Heart left ventricle (tissue), 16 donors: ENCODE measurements at regions not wholly inside any gene's neighbourhood (a gene's known extent, or its start where the extent isn't known, plus 50 kb on each side); places are given as distances from the start of the nearest gene placed in this dataset.
A peak's percentile ranks its signal among the peaks of the same experiment; 100 is the strongest.

Experiments used
- ATAC-seq, 4 donors: fragments of 200-7000 bp; cut with Tn5 transposase; one replicate each; pipeline ENCODE4 v1.9.1; 2020 to 2022; ENCODE audit warnings: moderate library complexity in 4 of 4, mild to moderate bottlenecking in 3 of 4, moderate number of reproducible peaks in 1 of 4
- DNase-seq, 5 donors: peaks; one replicate each; pipeline ENCODE4 v3.0.0-alpha.2; 2020
- H3K27ac ChIP-seq, 12 donors: fragments of 200-600 bp; sonication (generic) in 4 of 12; one replicate each; pipeline versions ENCODE4 v1.5.0 to v1.8.0; 2016 to 2022; ENCODE audit warnings: mild to moderate bottlenecking in 2 of 12
- H3K27me3 ChIP-seq, 9 donors: fragments of 200-600 bp; sonication (generic) in 2 of 9; one replicate each; pipeline versions ENCODE4 v1.5.1 to v1.8.0; 2016 to 2022; ENCODE audit warnings: mild to moderate bottlenecking in 3 of 9
- H3K36me3 ChIP-seq, 9 donors: fragments of 200-600 bp; sonication (generic) in 2 of 9; one replicate each; pipeline versions ENCODE4 v1.5.0 to v1.8.0; 2018 to 2022; ENCODE audit warnings: mild to moderate bottlenecking in 2 of 9
- H3K4me1 ChIP-seq, 12 donors: fragments of 200-600 bp; sonication (generic) in 4 of 12; one replicate each; pipeline versions ENCODE4 v1.5.0 to v1.8.0; 2016 to 2022; ENCODE audit warnings: mild to moderate bottlenecking in 3 of 12
- H3K4me3 ChIP-seq, 12 donors: fragments of 200-600 bp; sonication (generic) in 4 of 12; one replicate each; pipeline versions ENCODE4 v1.5.0 to v1.8.0; 2017 to 2022; ENCODE audit warnings: mild to moderate bottlenecking in 9 of 12, moderate library complexity in 4 of 12
- H3K9me3 ChIP-seq, 12 donors: fragments of 200-600 bp; sonication (generic) in 4 of 12; one replicate each; pipeline versions ENCODE4 v1.5.0 to v1.8.0; 2016 to 2022; ENCODE audit warnings: mild to moderate bottlenecking in 1 of 12
- CTCF ChIP-seq, 12 donors: fragments of 200-600 bp; sonication (generic) in 4 of 12; IDR thresholded peaks; one replicate each; pipeline versions ENCODE4 v1.5.0 to v1.8.0; 2018 to 2022; ENCODE audit warnings: antibody characterized with exemption in 12 of 12, mild to moderate bottlenecking in 5 of 12
- POLR2A ChIP-seq, 2 donors: fragments of 450-650 bp; IDR thresholded peaks; one replicate each; pipeline ENCODE4 v1.6.1; 2017; ENCODE audit warnings: antibody characterized with exemption in 2 of 2, mild to moderate bottlenecking in 2 of 2, moderate library complexity in 2 of 2
- WGBS, 4 donors: extraction: QIAGEN DNeasy Blood & Tissue Kit in 2 of 4; methylation state at CpG; one replicate each; pipeline versions ENCODE4 v1.1.5 to v1.1.7; 2013 to 2018; 5-methylcytosine and 5-hydroxymethylcytosine counted together
- intact Hi-C, 10 donors: fragments of 100-400 bp; cut with DNase I; formaldehyde crosslinking; loops; one replicate each; pipeline versions ENCODE4 v1.11.1 to v1.14.2; 2022
- donor health status: ischemic (EF 13 %, LVEDD 7.1; RV severe dilation, severe dysfunction).
- donor health status: healthy with polysubstance abuse.
- donor health status: DM: no; HTN: yes; CAD: no.
- donor health status: DM: no; HTN: no; CAD: no.
- donor health status: ischemic (EF 25% LVEDD 6.9; RV normal size, moderate dysfunction).
- donor health status: ischemic (EF 25% LVEDD 5.7; RV mildly dilated, moderate dysfunction).
- donor health status: healthy.
- donor health status: DM: yes; HTN: yes; CAD: no.
- donor health status: ischemic (EF 35%, LVEDD 5.7; RV mildly dilated, moderate dysfunction).
- donor health status: nonischemic (EF 11% LVEDD 7.7; RV severe dilation, severe dysfunction).
- donor health status: DM: yes; HTN: yes; CAD: no.
- donor health status: PGD.
- donor health status: ischemic (EF 29% LVEDD 5.4; RV normal size, mild dysfunction).
- donor health status: nonischemic (EF 23%, LVEDD 6.1; RV moderate dilation, normal function).

DNA sequence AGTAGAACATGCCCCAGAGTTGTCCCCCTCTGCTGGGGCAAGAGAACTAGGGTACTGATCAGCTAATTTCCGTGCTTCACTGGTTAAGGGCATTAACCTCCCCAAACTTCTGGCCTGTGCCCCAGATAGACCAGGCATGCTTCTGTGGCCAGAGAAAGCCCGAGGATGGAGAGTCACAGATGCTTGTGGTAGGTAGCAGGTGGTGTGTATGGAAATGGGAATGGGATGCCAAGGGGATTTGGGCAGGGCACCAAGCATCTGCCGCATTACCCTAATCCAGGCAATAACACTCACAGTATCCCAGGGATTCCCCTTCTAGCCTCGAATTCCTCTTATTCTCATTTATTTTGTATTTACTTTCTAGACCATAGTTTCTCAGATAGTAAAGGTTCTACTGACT lies 124.8 kb upstream of the KLF12 start:
- DNase-seq = no peak
- peaks cover 0 to 9% (median under 1%) of the 10 kb centered on the region in 12 donors for H3K9me3 ChIP-seq
- ATAC-seq = no peak
- no peaks in the 10 kb centered on the region for H3K4me1 ChIP-seq
- no peak overlapping the region for H3K27ac ChIP-seq
- TF ChIP-seq POLR2A (IDR thresholded peaks at IDR 0.05) (no peak), CTCF (IDR thresholded peaks at IDR 0.05) (no peak)
- H3K36me3 ChIP-seq = no peaks in the 10 kb centered on the region
- no peaks in the 10 kb centered on the region for H3K27me3 ChIP-seq
- H3K4me3 ChIP-seq = no peak overlapping the region
- intact Hi-C loops = no loop called here
- WGBS, 4 donors = 92 to 94% (median 94%) methylated on average over 4 of the region's 4 CpGs

- no peaks in the 10 kb centered on the region for H3K36me3 ChIP-seq
- intact Hi-C loops = no loop called here
- H3K4me1 ChIP-seq = no peaks in the 10 kb centered on the region
- ATAC-seq (peak; percentile 56 to 79 (median 70)), DNase-seq (peak in 3 of 5 donors; percentile 18 to 22 (median 20))
- H3K4me3 ChIP-seq = peak overlapping the region in 2 of 12 donors; percentile 19 to 25
- H3K27me3 ChIP-seq = no peaks in the 10 kb centered on the region
- H3K27ac ChIP-seq = no peak overlapping the region
- TF ChIP-seq CTCF (IDR thresholded peaks at IDR 0.05) (no peak), POLR2A (IDR thresholded peaks at IDR 0.05) (no peak)
- H3K9me3 ChIP-seq = no peaks in the 10 kb centered on the region
- WGBS, 4 donors = 75 to 88% (median 84%) methylated on average over 4 of the region's 4 CpGs
These were observed 122.8 kb upstream of the KLF12 start for GRCh38 chr13:74256969-74257368.

DNA sequence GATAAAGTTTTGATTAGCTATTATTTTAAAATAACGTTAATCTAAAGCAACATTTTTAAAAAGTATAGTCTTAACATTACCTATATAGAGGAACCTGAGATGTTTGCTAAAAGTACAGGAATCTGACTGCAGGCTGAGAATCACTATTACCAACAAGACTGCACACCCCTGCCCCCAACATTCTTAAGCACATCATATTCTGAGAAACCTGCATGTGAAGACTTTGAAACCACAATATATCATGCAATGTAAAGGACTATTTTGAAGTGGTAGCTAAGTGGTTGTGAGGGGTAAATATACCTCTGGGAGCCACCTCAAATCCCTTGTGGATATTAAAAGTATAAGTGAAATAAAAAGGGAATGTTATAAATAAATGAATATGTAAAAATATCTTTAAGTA lies 119.0 kb upstream of the KLF12 start:
- Histone ChIP-seq H3K27ac (no peak overlapping the region), H3K36me3 (no peaks in the 10 kb centered on the region), H3K9me3 (no peaks in the 10 kb centered on the region), H3K4me3 (no peak overlapping the region), H3K27me3 (no peaks in the 10 kb centered on the region), H3K4me1 (peaks cover 0 to 5% (median 0%) of the 10 kb centered on the region in 12 donors)
- ATAC-seq (no peak), DNase-seq (no peak)
- WGBS, 4 donors = 39 to 85% (median 50%) methylated on average over 1 of the region's 1 CpG
- no peak for TF ChIP-seq CTCF (IDR thresholded peaks at IDR 0.05)
- no peak for TF ChIP-seq POLR2A (IDR thresholded peaks at IDR 0.05)
- intact Hi-C loops = no loop called here

- 78 to 91% (median 84%) methylated on average over 5 of the region's 5 CpGs for WGBS, 4 donors
These were observed 117.7 kb upstream of the KLF12 start for GRCh38 chr13:74251778-74252519.

More at GRCh38 chr13:74251778-74252519, 117.7 kb upstream of the KLF12 start:
- Histone ChIP-seq H3K4me1 (peaks cover 0 to 5% (median 0%) of the 10 kb centered on the region in 12 donors), H3K9me3 (no peaks in the 10 kb centered on the region), H3K36me3 (no peaks in the 10 kb centered on the region), H3K27ac (no peak overlapping the region), H3K4me3 (no peak overlapping the region), H3K27me3 (no peaks in the 10 kb centered on the region)
- ATAC-seq (no peak), DNase-seq (peak in 1 of 5 donors; percentile 23)
- TF ChIP-seq POLR2A (IDR thresholded peaks at IDR 0.05) (no peak), CTCF (IDR thresholded peaks at IDR 0.05) (no peak)
- intact Hi-C loops = no loop called here
